SK-N-SH (cell line): ENCODE measurements at regions not wholly inside any gene's neighbourhood (a gene's known extent, or its start where the extent isn't known, plus 50 kb on each side); places are given as distances from the start of the nearest gene placed in this dataset.

Experiments
- EP300 ChIP-seq, 2 experiments: IDR thresholded peaks; 2 replicates each; pipeline versions ENCODE4 v1.4.0 to v1.6.1; 2012; ENCODE audit warnings: borderline replicate concordance in 1 of 2, low read depth in 1 of 2, low read length in 1 of 2
- FOXM1 ChIP-seq: IDR thresholded peaks from 2 replicates; pipeline ENCODE4 v1.4.0; 2012; ENCODE audit warnings: low read depth, mild to moderate bottlenecking
- JUND ChIP-seq: IDR thresholded peaks from 2 replicates; pipeline ENCODE4 v1.4.0; 2012
- POLR2AphosphoS5 ChIP-seq: IDR thresholded peaks from 2 replicates; pipeline ENCODE4 v1.6.1; 2012; ENCODE audit warnings: low read depth, low read length
- RAD21 ChIP-seq: IDR thresholded peaks from 2 replicates; pipeline ENCODE4 v1.6.1; 2012; ENCODE audit warnings: mild to moderate bottlenecking, low read length
- SMC3 ChIP-seq: IDR thresholded peaks from 2 replicates; pipeline ENCODE4 v1.6.1; 2012; ENCODE audit warnings: low read depth, low read length, improper control_type of control experiment
- TCF12 ChIP-seq: IDR thresholded peaks from 2 replicates; pipeline ENCODE4 v1.4.0; 2012
- TEAD4 ChIP-seq: IDR thresholded peaks from 2 replicates; pipeline ENCODE4 v1.4.0; 2012; ENCODE audit warnings: mild to moderate bottlenecking, borderline replicate concordance; ENCODE audit not compliant: insufficient read depth
- TF ChIP-seq, protein P1 (sequence below): fragments of 200-600 bp; sonication (generic); IDR thresholded peaks from 2 replicates; pipeline ENCODE4 v1.6.1; 2017; ENCODE audit warnings: antibody characterized with exemption, mild to moderate bottlenecking, moderate library complexity
- TF ChIP-seq, protein P2 (sequence below): IDR thresholded peaks from 2 replicates; pipeline ENCODE4 v1.4.0; 2012; ENCODE audit warnings: low read depth, borderline replicate concordance
- TF ChIP-seq, protein P3 (sequence below): IDR thresholded peaks from 2 replicates; pipeline ENCODE4; 2012

DNA sequence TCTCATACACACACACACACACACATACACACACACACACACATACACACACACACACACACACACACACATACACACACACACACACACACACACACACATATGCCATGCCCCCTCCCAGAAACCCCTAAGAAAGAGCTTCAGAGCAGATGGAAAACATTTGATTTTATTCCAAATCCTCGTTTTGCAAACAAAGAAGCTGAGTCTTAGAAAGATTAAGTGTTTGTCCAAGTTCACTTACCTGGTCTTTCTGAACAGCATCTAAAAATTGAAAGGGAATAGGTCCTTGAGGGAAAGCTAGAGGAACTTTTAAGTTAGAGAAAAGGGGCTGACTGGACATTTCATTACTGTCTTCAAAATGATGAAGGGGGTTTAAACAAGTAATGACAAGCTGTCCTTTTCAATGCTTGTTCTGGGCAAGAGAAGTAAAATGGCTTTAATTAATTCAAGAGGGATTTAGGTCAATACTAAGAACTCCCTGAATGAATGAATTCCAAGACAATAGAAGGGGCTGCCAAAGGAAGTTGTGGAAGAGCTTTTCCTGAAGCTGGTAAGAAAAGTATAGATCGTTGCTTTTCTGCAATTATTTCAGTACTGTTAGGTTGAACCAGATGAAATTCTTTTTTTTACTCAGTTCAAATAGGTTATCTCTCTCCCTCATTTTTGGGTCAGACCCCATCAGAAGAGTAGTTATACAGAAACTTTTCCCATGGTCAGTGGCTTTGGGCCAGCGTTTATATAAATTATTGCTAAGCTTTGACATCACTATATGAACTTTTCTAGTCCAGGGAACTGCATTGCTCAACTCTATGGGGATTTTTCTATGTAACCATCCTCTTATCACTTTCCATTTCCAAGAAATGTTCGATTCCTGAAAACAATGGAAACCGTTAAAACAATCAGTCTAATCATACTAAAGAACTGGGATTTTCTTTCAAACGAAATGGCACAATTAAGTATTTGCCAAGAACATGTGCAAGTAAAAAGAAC, 261.4 kb downstream of the MTERF1 start:
- TF ChIP-seq, protein P1, sequence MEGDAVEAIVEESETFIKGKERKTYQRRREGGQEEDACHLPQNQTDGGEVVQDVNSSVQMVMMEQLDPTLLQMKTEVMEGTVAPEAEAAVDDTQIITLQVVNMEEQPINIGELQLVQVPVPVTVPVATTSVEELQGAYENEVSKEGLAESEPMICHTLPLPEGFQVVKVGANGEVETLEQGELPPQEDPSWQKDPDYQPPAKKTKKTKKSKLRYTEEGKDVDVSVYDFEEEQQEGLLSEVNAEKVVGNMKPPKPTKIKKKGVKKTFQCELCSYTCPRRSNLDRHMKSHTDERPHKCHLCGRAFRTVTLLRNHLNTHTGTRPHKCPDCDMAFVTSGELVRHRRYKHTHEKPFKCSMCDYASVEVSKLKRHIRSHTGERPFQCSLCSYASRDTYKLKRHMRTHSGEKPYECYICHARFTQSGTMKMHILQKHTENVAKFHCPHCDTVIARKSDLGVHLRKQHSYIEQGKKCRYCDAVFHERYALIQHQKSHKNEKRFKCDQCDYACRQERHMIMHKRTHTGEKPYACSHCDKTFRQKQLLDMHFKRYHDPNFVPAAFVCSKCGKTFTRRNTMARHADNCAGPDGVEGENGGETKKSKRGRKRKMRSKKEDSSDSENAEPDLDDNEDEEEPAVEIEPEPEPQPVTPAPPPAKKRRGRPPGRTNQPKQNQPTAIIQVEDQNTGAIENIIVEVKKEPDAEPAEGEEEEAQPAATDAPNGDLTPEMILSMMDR = no peak
- TF ChIP-seq FOXM1 (no peak), TEAD4 (no peak), TCF12 (no peak), POLR2AphosphoS5 (no peak), RAD21 (no peak), SMC3 (no peak), JUND (no peak), EP300 (IDR thresholded peaks at IDR 0.05; ENCODE audit: borderline replicate concordance in 1 of 2, low read depth in 1 of 2, low read length in 1 of 2) (no peak)
- TF ChIP-seq, protein P2, sequence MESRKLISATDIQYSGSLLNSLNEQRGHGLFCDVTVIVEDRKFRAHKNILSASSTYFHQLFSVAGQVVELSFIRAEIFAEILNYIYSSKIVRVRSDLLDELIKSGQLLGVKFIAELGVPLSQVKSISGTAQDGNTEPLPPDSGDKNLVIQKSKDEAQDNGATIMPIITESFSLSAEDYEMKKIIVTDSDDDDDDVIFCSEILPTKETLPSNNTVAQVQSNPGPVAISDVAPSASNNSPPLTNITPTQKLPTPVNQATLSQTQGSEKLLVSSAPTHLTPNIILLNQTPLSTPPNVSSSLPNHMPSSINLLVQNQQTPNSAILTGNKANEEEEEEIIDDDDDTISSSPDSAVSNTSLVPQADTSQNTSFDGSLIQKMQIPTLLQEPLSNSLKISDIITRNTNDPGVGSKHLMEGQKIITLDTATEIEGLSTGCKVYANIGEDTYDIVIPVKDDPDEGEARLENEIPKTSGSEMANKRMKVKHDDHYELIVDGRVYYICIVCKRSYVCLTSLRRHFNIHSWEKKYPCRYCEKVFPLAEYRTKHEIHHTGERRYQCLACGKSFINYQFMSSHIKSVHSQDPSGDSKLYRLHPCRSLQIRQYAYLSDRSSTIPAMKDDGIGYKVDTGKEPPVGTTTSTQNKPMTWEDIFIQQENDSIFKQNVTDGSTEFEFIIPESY = no peak
- TF ChIP-seq, protein P3, sequence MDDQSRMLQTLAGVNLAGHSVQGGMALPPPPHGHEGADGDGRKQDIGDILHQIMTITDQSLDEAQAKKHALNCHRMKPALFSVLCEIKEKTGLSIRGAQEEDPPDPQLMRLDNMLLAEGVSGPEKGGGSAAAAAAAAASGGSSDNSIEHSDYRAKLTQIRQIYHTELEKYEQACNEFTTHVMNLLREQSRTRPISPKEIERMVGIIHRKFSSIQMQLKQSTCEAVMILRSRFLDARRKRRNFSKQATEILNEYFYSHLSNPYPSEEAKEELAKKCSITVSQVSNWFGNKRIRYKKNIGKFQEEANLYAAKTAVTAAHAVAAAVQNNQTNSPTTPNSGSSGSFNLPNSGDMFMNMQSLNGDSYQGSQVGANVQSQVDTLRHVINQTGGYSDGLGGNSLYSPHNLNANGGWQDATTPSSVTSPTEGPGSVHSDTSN = no peak
